Fibroblast of skin of back (primary cell): ENCODE measurements at regions not wholly inside any gene's neighbourhood (a gene's known extent, or its start where the extent isn't known, plus 50 kb on each side); places are given as distances from the start of the nearest gene placed in this dataset.
A peak's percentile ranks its signal among the peaks of the same experiment; 100 is the strongest.
"Not testable (repeated sequence)": the region's sequence is repeated elsewhere in the genome, so short reads cannot be mapped to it uniquely, and the experiment has no call there.

Experiments used
- DNase-seq: peaks from one replicate; pipeline ENCODE4 v3.0.0-alpha.2; 2013

DNA sequence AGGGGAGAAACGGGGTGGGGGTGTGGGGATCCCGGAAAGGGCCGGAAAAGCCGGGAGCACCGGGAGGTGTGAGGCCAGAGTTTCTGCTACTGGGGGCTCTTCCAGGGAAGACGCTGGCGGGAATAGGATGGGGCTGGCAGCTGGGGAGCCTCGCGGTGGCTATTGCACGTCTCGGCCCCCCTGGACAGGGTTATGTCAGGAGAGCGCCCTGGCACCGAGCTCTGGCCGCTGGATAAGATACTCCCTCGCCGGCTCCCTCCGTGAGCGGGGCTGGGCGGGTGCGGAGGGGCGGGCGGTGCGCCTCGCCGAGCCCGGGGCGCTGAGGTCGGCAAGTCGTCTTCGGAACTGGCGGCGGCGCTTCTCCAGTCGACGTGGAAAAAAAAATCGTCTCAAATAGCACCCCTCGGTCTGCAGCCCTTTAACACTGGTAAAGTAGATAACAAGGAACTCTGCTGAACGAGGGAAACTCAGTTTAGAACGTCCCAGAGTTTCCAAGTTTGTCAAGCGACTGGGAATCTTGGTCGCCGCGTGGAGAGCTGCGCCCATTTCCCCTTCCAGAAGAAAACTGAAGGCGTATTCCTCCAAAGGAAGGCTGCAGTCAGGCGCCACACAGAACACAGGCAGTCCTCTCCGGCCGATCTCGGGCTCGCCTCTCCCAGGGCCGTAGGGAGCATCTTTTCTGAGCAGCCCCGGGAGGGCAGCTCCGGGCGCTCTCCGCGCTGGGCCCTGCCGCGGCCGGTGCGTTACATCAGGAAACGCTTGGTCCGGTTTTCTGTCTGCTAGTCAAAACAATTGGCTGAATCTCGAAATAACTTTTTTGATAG, 115.1 kb downstream of the KCNRG start:
- peak; percentile 49 for DNase-seq

DNA sequence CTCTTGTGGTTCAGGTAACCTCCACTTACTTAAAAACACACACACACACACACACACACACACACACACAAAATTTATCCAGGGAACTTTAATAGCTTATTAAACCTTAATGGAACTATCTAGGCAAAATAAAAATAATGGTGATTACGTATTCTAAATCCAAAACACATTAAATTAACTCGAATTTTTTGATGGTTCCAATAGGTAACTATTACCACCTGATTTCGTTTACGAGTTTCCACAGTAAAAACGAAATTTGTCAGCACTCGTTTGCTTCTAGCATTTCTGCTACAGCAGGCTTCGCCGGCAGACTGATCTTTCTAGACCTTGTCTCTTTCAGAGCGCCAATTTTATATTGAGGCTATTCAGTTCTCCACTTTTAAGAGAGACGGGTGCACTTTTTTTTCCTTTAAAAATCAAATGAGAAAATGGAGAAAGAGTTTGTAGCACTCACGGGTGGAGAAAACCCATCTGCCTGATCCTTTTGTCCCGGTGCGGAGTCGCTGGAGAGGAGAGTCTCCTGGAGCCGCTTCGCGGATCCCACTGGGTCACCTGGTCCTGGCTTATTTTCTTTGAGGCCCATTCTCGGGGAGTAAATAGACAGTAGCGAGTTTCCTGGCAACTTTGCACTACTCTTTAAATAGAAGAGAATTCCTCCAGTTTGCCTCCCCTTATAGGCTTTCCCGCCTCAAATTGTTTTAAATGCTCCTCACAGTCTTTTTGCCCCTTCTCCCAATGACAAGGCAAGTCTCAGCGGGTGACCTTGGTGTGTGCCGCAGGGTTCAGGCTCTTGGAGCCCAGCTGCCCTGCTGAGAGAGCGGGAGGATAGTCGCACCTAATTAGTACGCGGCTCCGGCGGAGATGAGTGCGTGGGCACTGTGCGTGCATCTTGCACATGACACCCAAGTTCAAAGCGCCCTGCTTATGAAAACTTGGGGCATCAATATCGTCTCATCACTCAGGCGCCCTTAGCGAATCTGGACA, 117.0 kb downstream of the KCNRG start:
- DNase-seq = no peak

DNA sequence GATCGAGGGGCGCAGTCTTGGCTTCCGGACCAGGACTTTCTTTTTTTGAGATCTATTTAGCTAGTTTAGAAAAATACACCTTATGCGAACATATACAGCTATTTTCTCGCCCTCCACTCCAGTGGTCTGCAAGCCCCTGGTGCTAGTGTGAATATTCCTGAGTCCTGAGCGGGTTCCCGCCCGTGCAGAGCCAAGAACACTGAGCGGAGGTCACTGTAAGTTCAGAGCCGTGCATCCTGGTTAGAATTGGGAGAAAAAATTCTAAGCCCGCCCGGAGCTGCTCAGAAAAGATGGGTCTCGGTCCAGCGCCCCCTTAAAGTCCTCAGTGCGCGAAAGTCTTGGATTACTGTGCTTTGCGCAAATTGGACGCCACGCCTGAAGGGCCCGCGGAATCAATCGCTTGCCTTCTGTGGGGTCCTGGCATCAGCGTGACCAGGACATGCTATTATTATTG, 117.7 kb downstream of the KCNRG start:
- no peak for DNase-seq

DNA sequence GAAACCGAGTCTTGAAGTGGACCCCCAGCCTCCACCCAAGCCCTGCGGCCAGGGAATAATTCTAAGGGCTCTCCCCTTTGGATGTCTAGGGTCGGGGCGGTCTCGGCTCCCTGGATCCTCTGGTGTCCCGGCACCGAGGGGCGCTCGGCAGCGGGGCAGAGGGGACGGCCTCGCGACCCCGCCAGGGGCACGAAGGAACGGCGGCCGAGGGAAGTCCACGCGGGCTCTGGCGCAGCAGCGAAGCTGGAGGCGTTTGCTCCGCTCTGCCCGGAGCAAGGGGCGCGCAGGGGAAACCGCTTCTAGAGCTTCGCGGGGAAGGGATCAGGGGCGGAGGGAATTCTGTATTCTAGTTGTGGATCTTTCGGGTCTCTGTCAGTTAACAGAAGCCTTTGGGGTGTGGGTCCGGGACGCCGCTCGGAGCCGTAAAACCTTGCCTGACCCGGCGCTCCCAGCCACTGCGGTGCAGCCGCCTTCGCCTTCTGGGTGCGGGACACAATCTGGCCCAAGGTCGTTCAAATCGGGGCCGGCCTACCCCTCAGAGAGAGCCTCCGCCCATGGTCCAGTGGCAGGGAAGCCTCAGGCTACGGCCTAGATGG, 118.2 kb downstream of the KCNRG start:
- DNase-seq = no peak

DNA sequence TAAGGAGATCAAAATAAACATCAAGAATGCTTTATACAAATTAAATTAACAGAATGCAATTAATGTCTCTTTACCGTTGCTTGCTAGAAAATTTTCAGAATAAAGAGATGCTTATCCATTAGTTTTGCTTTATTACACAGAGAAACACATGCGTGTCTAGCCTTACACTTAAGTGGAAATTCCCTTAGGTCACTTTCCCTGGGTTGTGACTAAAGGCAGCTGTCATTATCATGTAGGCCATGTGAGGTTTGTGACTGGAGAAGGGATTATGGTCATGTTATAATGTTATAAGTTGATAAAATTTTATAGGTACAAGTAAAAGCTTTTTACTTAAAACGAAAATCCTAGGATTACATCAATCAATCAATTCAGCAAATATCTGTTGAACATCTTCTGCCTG, 121.0 kb downstream of the KCNRG start:
- DNase-seq = no peak

DNA sequence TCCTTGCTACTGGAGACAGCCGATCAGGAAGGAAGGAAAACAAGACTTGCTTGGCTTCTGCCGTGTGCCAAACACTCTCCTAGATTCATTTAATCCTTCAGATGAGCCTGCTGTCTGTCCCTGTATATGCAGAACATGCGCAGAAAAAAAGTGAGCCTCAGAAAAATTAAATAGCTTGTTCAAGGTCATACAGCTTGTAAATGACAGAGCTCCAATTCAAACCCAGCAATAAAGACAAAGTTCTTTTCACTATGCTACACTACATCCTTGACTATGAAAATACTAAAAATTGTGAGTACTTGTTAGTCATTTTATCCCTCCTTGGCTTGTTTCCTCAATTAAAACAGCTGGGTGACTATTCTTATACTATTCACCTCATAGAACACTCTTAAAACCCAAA, 121.4 kb downstream of the KCNRG start:
- no peak for DNase-seq

DNA sequence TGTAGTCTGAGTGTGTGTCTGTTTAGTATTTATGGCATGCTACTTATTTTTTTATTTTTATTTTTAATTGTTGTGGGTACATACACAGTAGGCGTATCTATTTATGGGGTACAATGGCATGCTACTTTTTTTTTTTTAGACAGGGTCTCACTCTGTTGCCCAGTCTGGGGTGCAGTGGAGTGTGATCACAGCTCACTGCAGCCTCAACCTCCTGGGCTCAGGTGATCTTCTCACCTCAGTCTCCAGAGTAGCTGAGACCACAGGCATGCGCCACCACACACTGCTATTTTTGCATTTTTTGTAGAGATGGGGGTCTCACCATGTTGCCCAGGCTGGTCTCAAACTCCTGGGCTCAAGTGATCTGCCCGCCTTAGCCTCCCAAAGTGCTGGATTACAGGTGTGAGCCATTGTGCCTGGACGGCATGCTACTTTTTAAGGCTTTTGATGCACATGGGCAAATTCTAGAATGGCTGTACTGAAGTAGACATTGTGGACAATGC, 124.2 kb downstream of the KCNRG start:
- not testable (repeated sequence) for DNase-seq

DNA sequence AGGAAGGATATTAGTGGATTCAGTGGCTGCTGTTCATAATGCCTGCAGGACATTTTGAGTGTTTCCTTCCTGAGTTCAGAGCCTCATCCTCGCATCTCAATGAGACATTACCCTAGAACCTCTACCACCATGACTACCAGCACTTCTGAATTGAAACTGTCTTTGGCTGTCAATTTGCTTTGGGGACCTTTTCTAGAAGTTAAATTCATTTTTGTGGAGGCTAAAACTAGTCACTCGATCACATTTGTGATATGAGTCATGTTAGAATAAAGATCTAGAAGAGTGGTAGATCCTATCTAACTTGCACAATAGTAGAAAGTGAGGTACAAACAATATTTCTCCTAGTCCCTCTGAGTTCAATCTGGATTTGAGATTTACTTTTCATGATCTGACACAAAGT, 124.9 kb downstream of the KCNRG start:
- no peak for DNase-seq

DNA sequence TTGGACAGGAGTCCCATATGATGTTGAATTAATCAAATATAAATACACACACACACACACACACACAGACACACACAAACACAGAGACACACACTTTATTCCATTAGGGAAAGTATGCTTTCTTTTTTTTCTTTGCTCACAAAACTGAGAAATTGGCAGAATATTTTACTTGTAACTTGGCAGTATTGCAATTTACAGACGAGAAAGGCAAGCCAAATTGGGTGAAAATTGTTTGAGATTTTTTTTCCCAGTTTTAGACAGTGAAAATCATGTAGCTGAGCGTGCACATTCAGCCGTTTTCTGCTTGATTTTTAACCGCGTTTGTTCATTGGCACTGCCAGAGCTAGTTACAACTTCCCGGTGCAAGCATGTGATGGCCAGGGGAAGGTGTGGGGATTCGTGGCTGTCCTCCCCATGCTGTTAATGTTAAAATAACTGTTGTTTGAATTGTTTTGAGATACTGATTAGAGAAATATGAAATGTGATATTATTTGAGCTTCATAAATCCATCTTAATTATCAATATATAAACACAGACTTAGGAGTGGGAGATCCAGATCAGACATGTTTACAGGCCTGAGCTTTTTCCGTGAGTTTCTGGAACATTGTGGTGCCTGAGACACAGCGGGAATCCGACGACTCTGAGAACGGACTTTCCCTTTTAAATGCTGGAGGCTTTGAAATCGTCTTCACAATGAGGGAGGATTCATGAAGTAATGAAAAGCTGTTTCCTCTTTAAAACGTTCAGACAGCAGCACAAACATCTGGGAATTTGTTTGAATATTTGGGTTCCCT, 125.5 kb downstream of the KCNRG start:
- no peak for DNase-seq

DNA sequence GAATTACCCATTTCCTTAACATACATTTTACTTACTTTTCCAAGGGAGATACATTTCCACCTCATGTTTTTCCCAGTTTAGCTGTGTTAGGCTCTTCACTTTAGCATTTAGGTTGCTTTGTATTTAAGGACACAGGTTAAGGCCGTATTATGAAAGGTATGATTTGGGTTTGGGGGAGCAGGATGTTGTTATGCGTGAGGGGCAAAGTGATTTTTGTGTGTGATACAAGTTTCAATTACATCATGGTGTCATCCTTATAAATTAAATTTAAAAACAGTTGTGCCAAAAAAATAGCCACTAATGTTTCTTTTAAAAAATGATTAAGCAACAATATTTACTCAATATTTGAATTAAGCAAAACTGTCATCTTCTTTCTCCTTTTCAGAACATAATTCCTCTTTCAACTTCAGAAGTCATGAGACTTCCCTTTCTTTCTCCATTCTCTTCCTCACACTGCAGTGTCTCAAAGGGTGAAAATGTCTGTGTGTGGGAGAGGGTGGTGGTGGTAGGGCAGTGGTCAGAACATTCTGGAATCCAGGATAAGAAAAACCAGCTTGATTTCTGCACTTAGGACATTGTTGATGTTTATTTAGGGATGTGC, 126.2 kb downstream of the KCNRG start:
- DNase-seq = no peak

DNA sequence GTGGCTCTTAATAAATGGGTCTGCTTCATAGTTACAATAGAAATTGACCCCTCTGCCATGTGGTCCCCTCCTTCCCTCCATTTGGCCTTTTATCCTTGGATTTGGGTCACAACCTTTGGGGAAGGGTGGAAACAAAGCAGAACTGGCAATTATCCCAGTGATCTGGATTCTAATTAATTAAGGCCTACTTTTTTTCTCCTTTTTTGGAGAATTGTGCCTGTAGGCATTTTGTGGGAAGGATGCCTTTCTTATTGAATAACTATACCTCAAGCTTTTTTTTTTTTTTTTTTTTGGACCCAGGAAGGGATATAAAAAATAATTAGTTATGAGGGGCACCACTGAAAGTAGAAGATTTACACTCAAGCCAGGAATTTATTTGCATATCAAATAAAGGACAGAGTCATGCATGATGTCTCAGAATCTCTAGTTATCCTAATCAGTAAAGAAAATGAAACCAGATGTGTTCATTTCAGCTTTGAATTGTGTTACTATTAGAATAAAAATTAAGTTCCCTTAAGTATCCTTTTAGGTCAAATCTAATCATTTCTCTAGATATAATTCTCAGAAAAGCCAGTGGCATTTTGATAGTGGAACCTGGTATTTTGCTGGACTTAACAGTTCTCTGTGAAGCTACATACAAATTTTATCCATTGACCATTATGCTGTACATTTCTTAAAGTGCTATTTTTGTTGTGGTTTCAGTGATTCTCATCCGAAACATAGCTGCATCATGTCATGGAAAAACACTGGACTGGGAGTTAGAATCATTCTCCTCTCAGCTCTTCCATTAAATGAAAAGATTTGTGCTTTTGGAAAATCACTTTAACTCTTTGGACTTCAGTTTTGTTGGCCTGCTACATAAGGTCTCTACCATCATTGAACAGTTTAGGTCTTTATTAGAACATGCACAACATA, 129.3 kb downstream of the KCNRG start:
- no peak for DNase-seq

DNA sequence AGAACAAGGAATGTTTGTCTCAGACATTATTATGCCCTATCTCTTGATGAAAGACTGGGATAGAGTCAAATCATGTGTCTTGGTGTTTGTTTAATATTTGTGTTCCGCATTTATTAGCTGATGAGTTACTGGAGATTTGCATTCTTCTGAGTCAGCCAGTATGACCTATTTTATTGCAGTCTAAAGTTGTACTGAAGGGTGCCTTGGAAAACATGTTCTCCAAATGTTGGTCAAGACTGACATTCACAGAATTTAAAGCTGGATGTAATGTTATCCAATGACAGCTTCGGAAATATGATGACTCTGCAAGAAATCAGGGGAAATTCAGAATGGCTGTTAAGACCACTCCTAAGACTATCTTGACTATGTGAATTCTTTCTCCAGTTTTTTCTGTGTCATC, 134.0 kb downstream of the KCNRG start:
- DNase-seq = no peak

DNA sequence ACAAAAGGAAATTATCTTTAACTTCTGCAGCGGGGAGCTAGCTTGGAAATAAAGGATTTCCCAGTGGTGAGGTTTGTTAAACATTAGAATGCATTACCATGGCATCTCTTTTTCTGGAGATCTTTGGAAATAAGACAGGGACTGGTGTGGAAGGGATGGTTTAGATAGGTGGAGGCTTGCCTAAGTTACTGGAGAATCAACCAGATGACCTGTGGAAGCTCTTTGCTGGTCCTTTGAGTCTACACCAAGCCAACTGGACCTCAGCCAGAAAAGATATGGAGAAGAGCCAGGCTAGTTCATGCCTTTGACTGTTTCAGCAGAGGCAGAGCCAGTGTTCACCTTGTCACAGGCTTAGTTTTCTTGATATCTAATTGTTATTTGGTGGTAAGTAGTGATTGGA, 134.7 kb downstream of the KCNRG start:
- DNase-seq = no peak

DNA sequence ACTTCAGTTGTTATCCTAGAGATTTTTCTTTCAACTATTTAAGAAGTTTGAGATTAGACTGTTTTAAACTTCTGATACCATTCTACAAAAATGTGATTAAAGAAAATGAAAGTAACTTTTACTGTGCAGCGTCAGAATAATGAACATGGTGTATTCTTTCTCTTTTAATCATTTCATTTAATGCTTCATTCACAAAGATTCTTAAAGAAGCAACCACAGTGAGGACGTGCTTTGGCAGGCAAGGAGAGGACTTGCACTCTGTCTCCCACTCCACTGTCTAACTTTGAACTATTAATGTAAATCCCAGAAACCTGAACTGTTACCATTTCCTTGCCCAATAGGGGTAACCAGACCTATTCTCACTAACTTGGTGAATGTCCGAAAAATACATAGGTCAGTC, 137.0 kb downstream of the KCNRG start:
- no peak for DNase-seq

DNA sequence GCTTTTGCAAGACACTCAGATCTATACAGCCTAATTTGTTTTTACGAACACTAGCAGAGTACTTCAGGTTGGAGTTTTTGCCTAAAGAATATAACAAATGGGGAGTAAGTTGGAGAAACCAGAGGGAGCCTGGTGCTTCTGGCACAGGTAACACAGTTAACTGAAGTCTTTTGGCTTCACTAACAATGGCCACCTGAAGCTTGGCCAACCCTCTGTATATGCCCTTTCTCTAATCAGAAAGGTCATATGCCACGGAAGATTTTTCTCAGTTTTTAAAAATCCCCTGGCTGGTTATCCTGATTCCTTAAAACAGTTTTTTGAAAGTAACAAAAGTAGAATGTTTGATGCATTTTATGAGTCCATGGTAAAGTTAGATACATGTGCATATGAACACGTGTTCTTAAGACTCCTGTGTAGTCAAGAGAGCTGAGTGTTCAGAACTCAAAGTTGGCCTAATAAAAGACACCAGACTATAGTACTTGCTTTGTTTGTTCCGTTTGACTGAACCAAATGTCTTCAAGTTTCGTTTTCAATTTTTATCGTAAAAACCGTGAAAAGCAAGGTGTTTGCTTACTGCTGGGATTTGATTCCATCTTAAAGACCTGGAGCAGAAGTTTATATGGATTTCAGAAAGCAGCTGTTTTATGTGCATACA, 137.5 kb downstream of the KCNRG start:
- no peak for DNase-seq

DNA sequence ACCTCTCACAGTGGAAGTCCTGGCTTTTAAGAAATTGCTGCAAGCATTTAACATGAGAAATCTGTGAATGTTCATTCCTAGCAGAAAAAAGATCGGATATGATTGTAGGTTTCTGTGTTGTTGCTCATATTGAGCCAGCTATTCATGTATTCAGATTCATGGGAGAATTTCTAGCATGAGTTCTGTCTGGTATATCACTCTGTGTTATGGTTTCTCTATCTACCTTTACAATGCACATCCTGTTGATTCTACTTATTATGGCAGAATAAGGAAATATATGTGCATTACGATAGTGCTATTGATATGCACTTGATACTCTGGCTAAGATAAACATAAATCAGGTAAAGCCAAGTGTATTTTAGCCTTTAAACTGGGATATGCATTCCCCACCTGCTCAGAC, 138.2 kb downstream of the KCNRG start:
- DNase-seq = no peak

DNA sequence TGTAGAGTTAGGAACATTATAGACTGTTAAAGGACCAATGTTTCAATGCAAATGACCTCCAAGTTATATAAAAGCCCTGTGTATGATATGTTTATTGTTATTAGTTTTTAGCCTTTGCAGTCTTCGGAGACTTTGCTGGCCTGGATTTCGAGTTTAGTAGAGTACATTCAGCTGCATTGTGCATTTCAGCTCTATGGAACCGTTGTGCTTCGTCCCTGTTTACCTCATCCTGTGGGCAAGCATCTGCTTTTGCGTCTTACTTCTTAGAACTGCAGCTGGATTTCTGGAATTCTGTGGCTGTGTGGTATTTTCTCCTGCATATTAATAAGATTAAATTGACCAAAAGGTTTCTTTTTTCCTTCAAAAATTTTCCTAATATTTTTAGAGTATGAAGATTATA, 138.6 kb downstream of the KCNRG start:
- no peak for DNase-seq

DNA sequence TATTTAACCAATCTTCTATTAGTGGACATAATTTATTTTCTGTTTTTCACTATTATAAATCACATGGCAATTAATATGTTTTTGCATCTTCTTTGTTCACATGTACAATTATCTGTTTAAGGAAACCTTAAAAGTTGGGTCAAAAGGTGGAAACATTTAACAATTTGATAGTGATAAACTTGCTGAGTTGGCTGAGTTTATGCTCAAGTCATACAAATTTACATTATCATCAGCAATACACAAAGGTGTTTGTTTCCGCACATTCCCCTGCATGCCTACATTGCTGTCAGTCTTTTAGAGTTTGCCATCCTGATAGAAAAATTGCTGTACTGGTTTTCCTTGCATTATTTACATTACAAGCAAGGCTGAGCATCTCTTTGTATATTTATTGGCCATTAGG, 139.5 kb downstream of the KCNRG start:
- DNase-seq = no peak

DNA sequence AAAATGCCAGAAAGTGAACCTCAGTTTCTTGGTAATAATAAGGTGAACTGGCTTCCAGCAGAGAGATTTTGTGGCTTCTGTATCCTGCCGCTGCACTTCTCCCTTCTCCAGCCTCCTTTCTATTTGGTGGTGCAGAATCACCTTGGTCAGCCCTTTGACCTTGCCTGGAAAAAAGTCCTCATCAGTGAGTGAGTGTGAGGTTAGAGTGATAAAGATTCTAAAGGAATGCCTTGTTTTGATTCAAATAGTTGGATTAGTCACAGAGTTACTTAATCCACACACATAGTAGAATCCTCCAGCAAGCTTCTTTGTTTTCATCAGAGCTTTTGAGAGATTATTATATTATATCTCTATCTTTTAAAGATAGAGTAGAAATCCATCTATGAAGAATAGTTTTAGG, 140.9 kb downstream of the KCNRG start:
- peak; percentile 68 for DNase-seq

DNA sequence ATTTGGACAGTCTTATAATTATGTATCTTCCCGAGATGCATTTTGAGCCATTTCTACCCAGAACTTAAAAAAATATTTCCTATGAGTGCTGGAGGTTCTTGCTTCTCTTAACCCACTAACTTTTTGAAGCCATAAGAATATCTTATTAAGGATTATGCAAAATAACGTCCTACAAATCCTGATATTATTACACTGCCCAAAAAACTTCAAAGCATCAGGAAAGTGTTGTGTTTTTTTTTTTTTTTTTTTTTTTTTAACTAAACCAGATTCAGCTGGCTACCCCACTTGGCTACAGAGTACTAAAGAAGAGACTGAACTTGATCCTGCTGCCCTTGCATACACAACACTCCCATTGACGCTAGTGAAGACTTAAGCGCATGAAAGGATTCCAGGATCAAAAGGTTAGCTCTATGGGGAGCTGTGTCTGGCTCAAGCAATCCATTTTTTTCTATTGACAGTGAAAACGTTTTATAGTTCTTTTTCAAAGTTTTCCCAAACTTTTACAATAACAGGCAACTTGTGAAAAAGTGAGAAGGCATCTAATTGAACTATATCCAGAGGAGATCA, 141.4 kb downstream of the KCNRG start:
- no peak for DNase-seq
